Keratinocyte (primary cell): ENCODE measurements at regions not wholly inside any gene's neighbourhood (a gene's known extent, or its start where the extent isn't known, plus 50 kb on each side); places are given as distances from the start of the nearest gene placed in this dataset.

Source experiments
- DNase-seq: peaks from one replicate; pipeline ENCODE4 v3.0.0-alpha.2; 2011; ENCODE audit warnings: low read depth, missing footprints, low spot score
- FAIRE-seq: peaks from 2 replicates; lab custom pipeline; 2011; peaks lifted over from hg19 to GRCh38; lab: Jason Lieb, UNC
- H2AFZ ChIP-seq: 2 replicates; pipeline ENCODE4 v1.6.0; 2012; ENCODE audit warnings: low read length, control low read depth, inconsistent platforms; ENCODE audit not compliant: control insufficient read depth
- H3K27ac ChIP-seq: 2 replicates; pipeline ENCODE4 v1.5.1; 2011; ENCODE audit warnings: low read length; ENCODE audit not compliant: control insufficient read depth, insufficient read depth
- H3K27me3 ChIP-seq: 3 replicates; pipeline ENCODE4 v1.6.0; 2011; ENCODE audit warnings: low read length; ENCODE audit not compliant: control insufficient read depth, insufficient read depth; ENCODE audit errors: extremely low read depth
- H3K36me3 ChIP-seq, 2 experiments: 2 replicates in 1 of 2; 3 replicates in 1 of 2; pipeline ENCODE4 v1.5.1; 2011; ENCODE audit warnings: low read length in 2 of 2, mild to moderate bottlenecking in 1 of 2; ENCODE audit not compliant: control insufficient read depth in 2 of 2, insufficient read depth in 2 of 2; ENCODE audit errors: extremely low read depth in 1 of 2
- H3K4me1 ChIP-seq: 3 replicates; pipeline ENCODE4 v1.5.1; 2011; ENCODE audit warnings: low read length; ENCODE audit not compliant: control insufficient read depth, insufficient read depth; ENCODE audit errors: extremely low read depth
- H3K4me2 ChIP-seq: 3 replicates; pipeline ENCODE4 v1.6.0; 2011; ENCODE audit warnings: low read depth, low read length; ENCODE audit not compliant: control insufficient read depth, insufficient read depth; ENCODE audit errors: extremely low read depth
- H3K4me3 ChIP-seq, 3 experiments: fragments of 200-600 bp in 1 of 3; sonication (generic) in 1 of 3; 2 replicates in 2 of 3; 3 replicates in 1 of 3; pipeline ENCODE4 v1.5.1; 2011 to 2016; ENCODE audit warnings: low read length in 3 of 3, mild to moderate bottlenecking in 3 of 3, control low read depth in 2 of 3, inconsistent platforms in 1 of 3, low read depth in 1 of 3, mixed read lengths in 1 of 3, mixed run types in 1 of 3, moderate library complexity in 1 of 3; ENCODE audit not compliant: control insufficient read depth in 2 of 3, insufficient read depth in 2 of 3; ENCODE audit errors: extremely low read depth in 1 of 3
- H3K79me2 ChIP-seq: 2 replicates; pipeline ENCODE4 v1.6.0; 2012; ENCODE audit warnings: low read length; ENCODE audit not compliant: control insufficient read depth, insufficient read depth
- H3K9ac ChIP-seq: 3 replicates; pipeline ENCODE4 v1.6.0; 2011; ENCODE audit warnings: low read length; ENCODE audit not compliant: control insufficient read depth, insufficient read depth; ENCODE audit errors: extremely low read depth
- H3K9me1 ChIP-seq: 3 replicates; pipeline ENCODE4 v1.6.0; 2011; ENCODE audit warnings: low read length; ENCODE audit not compliant: control insufficient read depth, insufficient read depth; ENCODE audit errors: extremely low read depth
- H3K9me3 ChIP-seq: 2 replicates; pipeline ENCODE4 v1.5.1; 2012; ENCODE audit warnings: low read depth, low read length; ENCODE audit not compliant: control insufficient read depth
- H4K20me1 ChIP-seq: 3 replicates; pipeline ENCODE4 v1.6.0; 2011; ENCODE audit warnings: low read length; ENCODE audit not compliant: control insufficient read depth, insufficient read depth; ENCODE audit errors: extremely low read depth
- EZH2 ChIP-seq: IDR thresholded peaks from one replicate; pipeline ENCODE4 v1.6.1; 2012; ENCODE audit warnings: inconsistent platforms, mild to moderate bottlenecking, low read length, moderate library complexity
- dilution Hi-C: fragments of 300-500 bp; cut with MboI; formaldehyde crosslinking; loops from one replicate; pipeline ENCODE4 v1.7.0; 2020; ENCODE audit warnings: low sequenced_read_pairs; ENCODE audit not compliant: extremely low pct_ligation_motif_present
- TF ChIP-seq, protein P1 (sequence below), 3 experiments: IDR thresholded peaks in 1 of 3; conservative IDR thresholded peaks in 1 of 3; optimal IDR thresholded peaks in 1 of 3; 2 replicates in 2 of 3; 3 replicates in 1 of 3; pipeline versions ENCODE3 to v1.5.1; 2011; ENCODE audit warnings: low read length in 3 of 3, mild to moderate bottlenecking in 3 of 3, moderate library complexity in 2 of 3, control low read depth in 1 of 3, inconsistent platforms in 1 of 3; ENCODE audit not compliant: insufficient read depth in 2 of 3; ENCODE audit errors: extremely low read depth in 1 of 3

DNA sequence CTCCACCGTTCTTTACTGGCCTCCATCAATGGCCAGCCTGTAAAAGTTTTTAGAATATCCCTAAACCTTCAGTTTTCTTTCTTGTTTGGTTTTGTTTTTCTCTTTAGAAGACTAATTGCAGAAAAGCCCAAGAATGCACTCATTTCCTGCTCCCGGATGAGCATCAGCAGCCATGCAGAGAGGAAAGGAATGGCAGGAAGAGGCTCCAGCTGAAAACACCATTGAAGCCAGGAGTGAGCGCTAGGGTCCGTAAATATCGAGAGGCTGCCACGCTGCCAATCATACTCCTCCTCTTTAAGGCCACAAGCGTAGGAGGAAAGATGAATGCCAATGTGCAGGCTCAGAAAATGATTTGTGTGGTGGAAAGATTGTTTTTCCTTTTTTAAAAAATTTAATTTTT is 57.4 kb upstream of the UBE2L5 start:
- Histone ChIP-seq H3K4me1 (peaks cover 4% of the 10 kb centered on the region), H3K9me1 (no peaks in the 10 kb centered on the region), H3K27me3 (peaks cover 4% of the 10 kb centered on the region), H3K9me3 (no peaks in the 10 kb centered on the region), H3K4me2 (no peak overlapping the region), H4K20me1 (no peaks in the 10 kb centered on the region), H3K4me3 (no peak overlapping the region), H3K9ac (no peak overlapping the region), H2AFZ (peak overlapping the region; percentile 55), H3K27ac (no peak overlapping the region), H3K79me2 (no peaks in the 10 kb centered on the region), H3K36me3 (no peaks in the 10 kb centered on the region)
- DNase-seq: no peak
- TF ChIP-seq, protein P1, sequence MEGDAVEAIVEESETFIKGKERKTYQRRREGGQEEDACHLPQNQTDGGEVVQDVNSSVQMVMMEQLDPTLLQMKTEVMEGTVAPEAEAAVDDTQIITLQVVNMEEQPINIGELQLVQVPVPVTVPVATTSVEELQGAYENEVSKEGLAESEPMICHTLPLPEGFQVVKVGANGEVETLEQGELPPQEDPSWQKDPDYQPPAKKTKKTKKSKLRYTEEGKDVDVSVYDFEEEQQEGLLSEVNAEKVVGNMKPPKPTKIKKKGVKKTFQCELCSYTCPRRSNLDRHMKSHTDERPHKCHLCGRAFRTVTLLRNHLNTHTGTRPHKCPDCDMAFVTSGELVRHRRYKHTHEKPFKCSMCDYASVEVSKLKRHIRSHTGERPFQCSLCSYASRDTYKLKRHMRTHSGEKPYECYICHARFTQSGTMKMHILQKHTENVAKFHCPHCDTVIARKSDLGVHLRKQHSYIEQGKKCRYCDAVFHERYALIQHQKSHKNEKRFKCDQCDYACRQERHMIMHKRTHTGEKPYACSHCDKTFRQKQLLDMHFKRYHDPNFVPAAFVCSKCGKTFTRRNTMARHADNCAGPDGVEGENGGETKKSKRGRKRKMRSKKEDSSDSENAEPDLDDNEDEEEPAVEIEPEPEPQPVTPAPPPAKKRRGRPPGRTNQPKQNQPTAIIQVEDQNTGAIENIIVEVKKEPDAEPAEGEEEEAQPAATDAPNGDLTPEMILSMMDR (optimal IDR thresholded peaks at IDR 0.05 in 1 of 3, IDR thresholded peaks at IDR 0.05 in 1 of 3, conservative IDR thresholded peaks at IDR 0.05 in 1 of 3; ENCODE audit: extremely low read depth in 1 of 3, insufficient read depth in 2 of 3, low read length in 3 of 3): no peak
- TF ChIP-seq EZH2: no peak
- FAIRE-seq: no peak
- dilution Hi-C loops: no loop called here

DNA sequence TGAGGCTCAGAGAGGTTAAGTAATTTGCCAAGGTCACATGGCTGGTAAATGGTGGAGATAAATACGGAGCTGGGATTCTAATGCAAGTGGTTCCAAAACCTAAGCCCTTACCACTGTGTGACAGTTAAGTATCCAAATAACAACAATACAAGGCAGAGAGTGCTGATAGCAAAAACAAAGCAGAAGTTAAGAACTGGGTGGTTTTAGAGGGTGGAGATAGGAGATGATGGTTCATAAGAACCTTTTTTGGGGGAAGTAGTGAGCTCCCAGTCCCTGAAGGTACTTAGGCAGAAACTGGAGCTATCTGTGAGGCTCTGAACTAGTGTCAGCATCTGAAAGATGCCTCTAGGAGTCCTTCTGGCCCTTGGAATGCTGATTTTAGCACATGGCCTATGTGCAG is 56.2 kb upstream of the UBE2L5 start:
- H3K27ac ChIP-seq: no peak overlapping the region
- H3K27me3 ChIP-seq: peaks cover under 1% of the 10 kb centered on the region
- H3K4me3 ChIP-seq: no peak overlapping the region
- no peak overlapping the region for H3K9ac ChIP-seq
- H3K4me2 ChIP-seq: no peak overlapping the region
- no peak for TF ChIP-seq EZH2
- TF ChIP-seq, protein P1 (optimal IDR thresholded peaks at IDR 0.05 in 1 of 3, IDR thresholded peaks at IDR 0.05 in 1 of 3, conservative IDR thresholded peaks at IDR 0.05 in 1 of 3; ENCODE audit: extremely low read depth in 1 of 3, insufficient read depth in 2 of 3, low read length in 3 of 3): no peak
- H2AFZ ChIP-seq: no peak overlapping the region
- DNase-seq (no peak), FAIRE-seq (no peak)
- H3K4me1 ChIP-seq: peaks cover 4% of the 10 kb centered on the region
- dilution Hi-C loops: no loop called here
- no peaks in the 10 kb centered on the region for H3K9me3 ChIP-seq
- H3K79me2 ChIP-seq: no peaks in the 10 kb centered on the region
- H3K9me1 ChIP-seq: no peaks in the 10 kb centered on the region
- H3K36me3 ChIP-seq: no peaks in the 10 kb centered on the region
- H4K20me1 ChIP-seq: no peaks in the 10 kb centered on the region
